Trophoblast cell (in vitro differentiated cells and primary cell): ENCODE measurements at regions not wholly inside any gene's neighbourhood (a gene's known extent, or its start where the extent isn't known, plus 50 kb on each side); places are given as distances from the start of the nearest gene placed in this dataset.
A peak's percentile ranks its signal among the peaks of the same experiment; 100 is the strongest.

Experiments
- DNase-seq, 2 donors: peaks; one replicate each; pipeline ENCODE4 v3.0.0-alpha.2; 2016
- H2AFZ ChIP-seq: 2 replicates; pipeline ENCODE4 v1.6.1; 2013; ENCODE audit warnings: low read length, moderate library complexity, mild to moderate bottlenecking; ENCODE audit not compliant: insufficient read depth, poor library complexity
- H2AK5ac ChIP-seq: 2 replicates; pipeline ENCODE4 v1.6.1; 2013; ENCODE audit warnings: mild to moderate bottlenecking, low read length
- H2BK120ac ChIP-seq: 2 replicates; pipeline ENCODE4 v1.6.1; 2013; ENCODE audit warnings: low read length, mild to moderate bottlenecking, moderate library complexity; ENCODE audit not compliant: insufficient read depth, poor library complexity
- H2BK12ac ChIP-seq: 2 replicates; pipeline ENCODE4 v1.6.1; 2013; ENCODE audit warnings: mild to moderate bottlenecking, low read length, moderate library complexity
- H2BK5ac ChIP-seq: 2 replicates; pipeline ENCODE4 v1.6.1; 2013; ENCODE audit warnings: low read length, low read depth, moderate library complexity, mild to moderate bottlenecking; ENCODE audit not compliant: poor library complexity
- H3K14ac ChIP-seq: 2 replicates; pipeline ENCODE4 v1.6.1; 2013; ENCODE audit warnings: mild to moderate bottlenecking, low read length
- H3K18ac ChIP-seq: 2 replicates; pipeline ENCODE4 v1.6.1; 2013; ENCODE audit warnings: mild to moderate bottlenecking, low read length
- H3K23ac ChIP-seq: 2 replicates; pipeline ENCODE4 v1.6.1; 2013; ENCODE audit warnings: low read length
- H3K27ac ChIP-seq: 2 replicates; pipeline ENCODE4 v1.5.1; 2013; ENCODE audit warnings: low read depth, mild to moderate bottlenecking, inconsistent platforms, low read length, moderate library complexity
- H3K27me3 ChIP-seq: 2 replicates; pipeline ENCODE4 v1.6.1; 2013; ENCODE audit warnings: inconsistent platforms, mild to moderate bottlenecking, low read length, moderate library complexity; ENCODE audit not compliant: insufficient read depth
- H3K36me3 ChIP-seq, 2 experiments: 1 replicate in 1 of 2; 2 replicates in 1 of 2; pipeline ENCODE4 v1.6.1; 2013; ENCODE audit warnings: low read length in 2 of 2, mild to moderate bottlenecking in 2 of 2, moderate library complexity in 1 of 2; ENCODE audit not compliant: insufficient read depth in 2 of 2, control insufficient read depth in 1 of 2
- H3K4ac ChIP-seq: 2 replicates; pipeline ENCODE4 v1.6.1; 2013; ENCODE audit warnings: low read depth, mild to moderate bottlenecking, low read length, moderate library complexity
- H3K4me1 ChIP-seq, 2 experiments: 1 replicate in 1 of 2; 2 replicates in 1 of 2; pipeline ENCODE4 v1.6.1; 2013; ENCODE audit warnings: low read length in 2 of 2, mild to moderate bottlenecking in 2 of 2, moderate library complexity in 1 of 2; ENCODE audit not compliant: insufficient read depth in 2 of 2, control insufficient read depth in 1 of 2
- H3K4me2 ChIP-seq: 2 replicates; pipeline ENCODE4 v1.6.1; 2013; ENCODE audit warnings: inconsistent platforms, mild to moderate bottlenecking, low read length, moderate library complexity
- H3K4me3 ChIP-seq: 2 replicates; pipeline ENCODE4 v1.5.1; 2013; ENCODE audit warnings: mild to moderate bottlenecking, low read depth, low read length, inconsistent platforms
- H3K79me1 ChIP-seq: one replicate; pipeline ENCODE4 v1.6.1; 2013; ENCODE audit warnings: low read length
- H3K79me2 ChIP-seq: 2 replicates; pipeline ENCODE4 v1.6.1; 2013; ENCODE audit warnings: low read length, mild to moderate bottlenecking; ENCODE audit not compliant: control insufficient read depth, insufficient read depth, poor library complexity
- H3K9ac ChIP-seq: 2 replicates; pipeline ENCODE4 v1.6.1; 2013; ENCODE audit warnings: mild to moderate bottlenecking, low read length
- H3K9me3 ChIP-seq: 2 replicates; pipeline ENCODE4 v1.6.1; 2013; ENCODE audit warnings: low read depth, mild to moderate bottlenecking, control low read depth, inconsistent platforms, low read length; ENCODE audit not compliant: insufficient read depth
- H4K12ac ChIP-seq: 2 replicates; pipeline ENCODE4 v1.6.1; 2013; ENCODE audit warnings: low read depth, mild to moderate bottlenecking, low read length, moderate library complexity
- H4K8ac ChIP-seq: 2 replicates; pipeline ENCODE4 v1.6.1; 2013; ENCODE audit warnings: low read depth, mild to moderate bottlenecking, low read length, moderate library complexity
- H4K91ac ChIP-seq: one replicate; pipeline ENCODE4 v1.6.1; 2013; ENCODE audit warnings: low read depth, mild to moderate bottlenecking, low read length, moderate library complexity
- WGBS: extraction: QIAGEN DNeasy Blood & Tissue Kit; methylation state at CpG from one replicate; pipeline ENCODE4 v1.1.7; 2013; ENCODE audit warnings: missing lambda C conversion rate; ENCODE audit not compliant: insufficient read length, insufficient coverage; ENCODE audit errors: extremely low coverage; 5-methylcytosine and 5-hydroxymethylcytosine counted together

DNA sequence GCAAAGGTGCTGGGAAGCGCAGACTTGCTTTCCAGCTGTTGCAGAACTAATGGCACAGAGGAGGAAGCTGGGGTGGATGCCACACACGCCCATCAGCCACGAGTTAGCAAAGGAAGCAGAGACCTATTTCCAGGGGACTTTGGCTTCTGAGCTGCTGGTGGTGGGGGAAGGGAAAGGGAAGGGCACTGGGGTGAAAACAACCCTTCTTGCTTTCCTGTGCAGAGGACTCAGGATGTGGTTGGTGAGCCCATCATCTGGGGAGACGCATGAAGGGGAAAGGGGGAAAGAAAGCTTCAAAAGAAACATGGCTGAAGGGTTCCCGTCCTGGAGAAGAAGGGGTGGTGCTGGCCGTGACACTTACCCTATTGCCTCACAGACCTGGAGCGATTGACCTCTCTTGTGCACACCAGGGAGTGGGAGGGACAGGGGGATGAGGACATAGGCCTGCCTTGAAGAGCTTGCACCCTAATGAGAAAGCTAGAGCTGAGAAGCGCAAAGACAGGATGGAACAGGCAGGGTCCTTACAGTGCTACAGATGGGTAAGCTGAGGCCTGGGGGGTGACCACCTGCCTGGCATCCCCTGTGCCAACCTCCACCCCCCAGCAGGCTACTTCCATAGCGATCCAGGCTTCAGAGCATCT is 140.8 kb upstream of the RAB4A start:
- H3K9me3 ChIP-seq, result peaks cover 5% of the 10 kb centered on the region
- no peak overlapping the region for H3K4me3 ChIP-seq
- no peak for DNase-seq
- H3K23ac ChIP-seq, result no peak overlapping the region
- H4K91ac ChIP-seq, result no peak overlapping the region
- H2BK5ac ChIP-seq, result no peak overlapping the region
- no CpG with 5 or more reads among the region's 9 CpGs for WGBS
- no peak overlapping the region for H3K18ac ChIP-seq
- H3K4me2 ChIP-seq, result no peak overlapping the region
- H4K12ac ChIP-seq, result no peak overlapping the region
- H3K79me2 ChIP-seq, result no peaks in the 10 kb centered on the region
- H3K27ac ChIP-seq, result no peak overlapping the region
- H2AFZ ChIP-seq, result no peak overlapping the region
- no peak overlapping the region for H3K14ac ChIP-seq
- H3K4ac ChIP-seq, result no peak overlapping the region
- H3K9ac ChIP-seq, result no peak overlapping the region
- peaks cover 0 to 3% of the 10 kb centered on the region in 2 experiments for H3K4me1 ChIP-seq
- H2BK120ac ChIP-seq, result no peak overlapping the region
- no peaks in the 10 kb centered on the region for H3K27me3 ChIP-seq
- H2AK5ac ChIP-seq, result no peak overlapping the region
- H3K79me1 ChIP-seq, result no peaks in the 10 kb centered on the region
- H4K8ac ChIP-seq, result no peak overlapping the region
- H3K36me3 ChIP-seq, result peaks cover 0 to 1% of the 10 kb centered on the region in 2 experiments
- no peak overlapping the region for H2BK12ac ChIP-seq

DNA sequence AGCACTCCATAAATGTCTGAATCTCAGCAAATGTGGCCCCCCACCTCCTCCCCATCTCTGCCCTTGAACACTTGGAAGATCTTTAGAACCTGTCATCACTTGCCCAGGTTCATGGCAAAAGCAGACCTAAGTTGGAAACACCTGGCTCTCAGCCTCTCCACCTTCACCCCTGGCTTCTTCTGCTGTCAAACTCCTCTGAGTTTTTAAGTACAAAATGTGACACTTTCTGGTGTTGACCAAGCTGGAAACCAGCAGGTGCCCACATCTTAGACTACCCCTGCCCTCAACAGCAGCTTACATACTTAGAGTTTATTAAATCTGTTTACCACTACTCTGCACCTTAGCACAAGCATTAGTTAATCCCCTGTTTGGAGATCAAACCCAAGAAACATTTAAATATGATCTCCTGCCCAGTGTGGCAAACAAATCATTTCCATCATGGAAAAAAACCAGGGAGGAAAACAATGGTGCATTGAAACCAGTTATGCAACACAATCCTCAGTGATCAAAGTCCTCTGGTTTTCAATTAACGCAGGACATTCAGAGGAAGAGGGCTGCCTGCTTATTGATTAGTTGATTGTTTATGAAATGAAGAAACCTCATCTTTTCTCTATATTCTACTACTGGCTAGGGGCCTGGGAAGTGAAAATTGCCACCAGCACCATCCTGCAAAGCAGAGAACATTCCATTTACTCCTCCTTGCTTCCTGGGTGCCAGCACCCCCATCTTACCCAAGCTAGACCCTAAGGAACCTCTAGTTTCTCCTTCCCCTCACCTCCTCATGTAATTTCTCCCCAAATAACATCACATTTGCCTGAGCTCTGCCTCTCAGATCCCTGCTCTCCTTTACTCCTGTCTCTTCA is 139.4 kb upstream of the RAB4A start:
- Histone ChIP-seq H3K4me3 (no peak overlapping the region), H3K27ac (no peak overlapping the region), H3K4ac (no peak overlapping the region), H2BK120ac (no peak overlapping the region), H3K9ac (no peak overlapping the region), H3K9me3 (peaks cover 5% of the 10 kb centered on the region), H2BK5ac (no peak overlapping the region), H3K18ac (no peak overlapping the region), H3K14ac (no peak overlapping the region), H3K79me2 (no peaks in the 10 kb centered on the region), H3K79me1 (no peaks in the 10 kb centered on the region), H4K91ac (no peak overlapping the region), H3K23ac (no peak overlapping the region), H2BK12ac (no peak overlapping the region), H2AK5ac (no peak overlapping the region), H3K27me3 (no peaks in the 10 kb centered on the region), H3K4me1 (peaks cover 0 to 3% of the 10 kb centered on the region in 2 experiments), H4K12ac (no peak overlapping the region), H3K36me3 (peaks cover 0 to 1% of the 10 kb centered on the region in 2 experiments), H3K4me2 (no peak overlapping the region), H2AFZ (no peak overlapping the region), H4K8ac (no peak overlapping the region)
- WGBS, result no CpG with 5 or more reads among the region's 1 CpG
- DNase-seq, result no peak

DNA sequence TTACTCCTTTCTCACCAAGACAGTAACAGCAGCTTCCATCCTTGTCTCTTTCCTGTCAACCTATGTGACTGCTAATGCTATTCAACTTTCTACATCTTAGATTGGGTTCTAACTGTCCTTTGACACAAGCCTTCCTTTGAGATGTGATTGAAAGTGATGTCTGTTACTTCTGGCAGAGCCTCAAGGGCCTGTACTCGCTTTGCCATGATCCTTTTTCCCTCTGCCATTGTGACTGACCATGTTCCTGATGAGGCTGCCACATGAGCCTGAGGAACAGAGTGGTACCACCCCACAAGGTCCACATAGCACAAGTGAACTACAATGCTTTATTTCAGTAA is 138.8 kb upstream of the RAB4A start:
- no CpG with 5 or more reads among the region's 1 CpG for WGBS
- Histone ChIP-seq H3K27me3 (no peaks in the 10 kb centered on the region), H3K4me3 (no peak overlapping the region), H3K18ac (no peak overlapping the region), H3K9me3 (peaks cover 5% of the 10 kb centered on the region), H2BK5ac (no peak overlapping the region), H3K79me1 (no peaks in the 10 kb centered on the region), H3K36me3 (peaks cover 0 to 1% of the 10 kb centered on the region in 2 experiments), H3K4ac (no peak overlapping the region), H3K14ac (no peak overlapping the region), H3K4me1 (peaks cover 0 to 3% of the 10 kb centered on the region in 2 experiments), H2BK12ac (no peak overlapping the region), H3K23ac (no peak overlapping the region), H4K91ac (no peak overlapping the region), H4K8ac (no peak overlapping the region), H3K9ac (no peak overlapping the region), H3K27ac (no peak overlapping the region), H3K4me2 (no peak overlapping the region), H2AK5ac (no peak overlapping the region), H3K79me2 (no peaks in the 10 kb centered on the region), H2AFZ (no peak overlapping the region), H2BK120ac (no peak overlapping the region), H4K12ac (no peak overlapping the region)
- no peak for DNase-seq

DNA sequence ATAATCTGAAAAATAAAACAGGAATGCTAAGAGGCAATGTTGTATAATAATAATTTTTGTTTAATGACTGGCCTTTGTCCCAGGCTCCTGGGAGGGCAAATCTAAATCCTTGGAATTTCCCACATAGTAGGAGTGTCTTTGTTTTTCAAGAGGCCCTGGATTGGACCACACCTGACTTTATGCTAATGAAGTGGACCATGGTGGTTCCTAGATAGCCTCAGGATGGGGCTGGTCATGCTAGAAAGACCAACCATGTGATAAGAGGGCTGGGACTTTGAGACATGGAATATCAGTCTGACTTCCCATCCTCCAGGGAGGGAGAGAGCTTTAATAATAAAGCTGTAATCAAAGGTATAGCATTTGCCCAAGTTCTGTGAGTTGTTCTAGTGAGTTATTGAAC is 138.2 kb upstream of the RAB4A start:
- Histone ChIP-seq H3K4me3 (no peak overlapping the region), H2AK5ac (no peak overlapping the region), H3K4me1 (peaks cover 0 to 3% of the 10 kb centered on the region in 2 experiments), H2BK12ac (no peak overlapping the region), H3K79me1 (no peaks in the 10 kb centered on the region), H4K12ac (no peak overlapping the region), H3K4me2 (no peak overlapping the region), H3K9ac (no peak overlapping the region), H3K36me3 (peaks cover 0 to 1% of the 10 kb centered on the region in 2 experiments), H3K23ac (no peak overlapping the region), H3K27ac (no peak overlapping the region), H3K9me3 (peaks cover 5% of the 10 kb centered on the region), H3K79me2 (no peaks in the 10 kb centered on the region), H3K14ac (no peak overlapping the region), H3K18ac (no peak overlapping the region), H2AFZ (no peak overlapping the region), H3K27me3 (no peaks in the 10 kb centered on the region), H4K91ac (no peak overlapping the region), H2BK120ac (no peak overlapping the region), H2BK5ac (no peak overlapping the region), H4K8ac (no peak overlapping the region), H3K4ac (no peak overlapping the region)
- DNase-seq, result peak in 1 of 2 donors; percentile 50
